Right ventricle myocardium superior (tissue), 1 donor: ENCODE measurements at regions not wholly inside any gene's neighbourhood (a gene's known extent, or its start where the extent isn't known, plus 50 kb on each side); places are given as distances from the start of the nearest gene placed in this dataset.

ENCODE experiments used
- ATAC-seq: fragments of 200-7000 bp; cut with Tn5 transposase; one replicate; pipeline ENCODE4 v1.9.1; 2020; ENCODE audit warnings: mild to moderate bottlenecking; ENCODE audit not compliant: poor library complexity
- DNase-seq: peaks from one replicate; pipeline ENCODE4 v3.0.0-alpha.2; 2020
- intact Hi-C: fragments of 100-400 bp; cut with DNase I; formaldehyde crosslinking; loops from one replicate; pipeline ENCODE4 v1.11.2; 2022
- donor health status: DM: no; HTN: yes; CAD: no; lungs with severe emphysema.

DNA sequence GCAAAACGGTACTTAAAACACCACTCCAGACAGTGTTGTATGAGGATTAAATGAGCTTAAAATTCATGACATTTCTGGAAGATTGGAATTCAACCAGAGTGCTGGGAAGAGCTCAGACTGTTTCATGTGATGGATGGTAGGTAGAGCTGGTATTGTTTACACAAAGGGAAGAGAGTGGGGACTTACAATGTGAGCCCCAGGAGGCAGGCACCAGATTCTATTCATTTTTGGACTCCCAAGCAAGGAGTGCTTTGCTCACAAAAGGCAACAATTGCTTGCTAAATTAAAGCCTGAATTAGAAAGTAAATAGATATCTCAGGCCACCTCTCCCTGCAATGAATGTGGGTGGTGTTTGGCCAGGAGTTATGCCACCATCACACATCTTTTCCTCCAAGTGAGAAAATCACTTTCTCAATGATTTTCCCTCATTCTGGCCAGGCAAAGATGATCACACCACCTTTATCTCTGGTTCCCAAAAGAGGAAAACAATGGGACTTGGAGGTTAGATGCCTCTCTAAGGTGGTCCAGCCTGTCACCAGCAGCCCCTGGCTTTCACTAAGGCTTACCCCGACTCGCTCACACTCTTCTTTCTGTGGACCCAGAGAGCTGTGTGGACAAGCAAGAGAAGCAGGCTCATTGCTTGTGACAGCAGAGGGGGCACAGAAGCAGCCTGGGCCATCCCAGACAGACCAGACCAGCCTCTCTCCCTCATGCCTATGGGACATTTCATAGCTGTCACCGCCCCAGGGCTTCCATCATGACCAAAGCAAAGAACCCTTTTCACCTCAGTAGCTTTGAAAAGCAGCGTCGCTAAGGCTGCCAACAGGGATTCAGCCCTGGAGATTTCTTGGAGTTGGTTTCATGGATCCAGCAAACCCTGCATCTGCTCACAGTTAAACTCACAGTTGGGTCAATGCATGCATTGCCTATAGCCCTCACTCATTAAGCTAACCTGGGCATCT lies 63.5 kb upstream of the DRD2 start:
- DNase-seq (no peak), ATAC-seq (no peak)
- intact Hi-C loops = no loop called here

DNA sequence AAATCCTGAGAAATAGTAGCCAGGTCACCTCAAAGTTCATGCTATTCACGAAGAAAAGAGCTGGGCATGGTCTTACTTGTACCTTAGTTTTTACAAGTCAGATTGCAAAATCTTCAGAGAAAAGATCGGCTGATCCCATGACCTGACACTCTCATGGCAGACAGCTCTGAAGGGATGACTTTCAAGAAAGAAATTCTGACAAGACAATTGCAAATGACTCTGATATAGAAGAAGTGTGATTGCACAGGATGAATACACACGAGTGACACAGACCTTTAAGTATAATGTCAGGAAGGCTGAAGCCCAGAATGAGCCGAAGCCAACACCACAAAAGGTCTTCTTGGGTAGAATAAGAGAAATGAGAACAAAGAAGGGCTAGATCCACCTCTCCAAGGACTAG lies 59.4 kb upstream of the DRD2 start:
- no peak for DNase-seq
- no peak for ATAC-seq
- intact Hi-C loops = no loop called here

DNA sequence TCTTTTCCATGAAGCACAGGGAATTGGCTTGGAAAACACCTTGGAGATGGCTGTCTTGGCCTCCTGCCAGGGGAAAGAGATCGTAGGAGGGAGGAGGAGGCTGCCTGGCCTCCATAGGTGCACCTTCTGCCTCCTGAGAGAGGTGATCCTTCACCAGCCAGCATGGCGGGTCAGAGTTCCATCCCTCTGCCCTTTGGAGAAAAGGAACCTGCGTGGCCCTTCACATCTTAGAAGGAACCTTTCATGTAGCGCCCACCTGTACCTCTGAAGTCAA lies 58.2 kb upstream of the DRD2 start:
- DNase-seq (no peak), ATAC-seq (no peak)
- intact Hi-C loops = loop anchor here (2.0 kb wide), 1 partner anchor 229 kb away; no protein-coding TSS in a partner anchor

DNA sequence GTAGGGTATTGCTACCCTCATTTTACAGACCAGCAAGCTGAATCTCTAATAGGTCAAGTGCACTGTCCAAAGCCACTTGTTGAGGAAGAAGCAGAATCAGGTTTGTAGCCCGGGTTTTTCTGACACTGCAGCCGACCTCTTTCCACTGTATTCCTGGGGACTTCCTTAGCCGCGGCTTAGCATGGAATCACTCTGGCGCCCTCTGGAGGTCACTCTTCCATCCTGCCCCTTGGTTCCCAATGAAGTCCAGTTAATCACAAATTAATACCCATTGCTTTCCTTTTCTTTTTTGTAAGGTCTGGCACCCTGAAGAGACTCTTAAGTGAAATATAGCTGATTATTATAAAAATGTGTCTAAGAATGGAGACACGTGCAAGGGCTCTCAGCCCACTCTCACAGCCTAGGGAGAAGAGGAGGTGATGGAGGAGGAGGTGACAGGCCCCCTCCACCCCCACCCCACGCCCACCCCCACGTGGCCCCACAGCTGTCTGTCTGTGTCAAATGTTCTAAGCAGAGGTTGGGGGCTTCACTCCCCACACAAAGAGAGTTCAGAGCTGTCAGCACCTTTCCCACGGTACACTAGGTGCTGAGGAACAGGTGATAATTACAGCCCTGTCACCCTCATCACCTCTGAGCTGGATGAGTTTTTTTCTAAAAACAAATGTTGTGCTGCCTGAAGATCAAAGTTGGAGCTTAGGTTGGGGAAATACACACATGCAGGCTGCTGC lies 57.7 kb upstream of the DRD2 start:
- peak; percentile 83 for DNase-seq
- intact Hi-C loops = loop anchor here (2.0 kb wide), 1 partner anchor 228 kb away; no protein-coding TSS in a partner anchor
- ATAC-seq = peak; percentile 93

DNA sequence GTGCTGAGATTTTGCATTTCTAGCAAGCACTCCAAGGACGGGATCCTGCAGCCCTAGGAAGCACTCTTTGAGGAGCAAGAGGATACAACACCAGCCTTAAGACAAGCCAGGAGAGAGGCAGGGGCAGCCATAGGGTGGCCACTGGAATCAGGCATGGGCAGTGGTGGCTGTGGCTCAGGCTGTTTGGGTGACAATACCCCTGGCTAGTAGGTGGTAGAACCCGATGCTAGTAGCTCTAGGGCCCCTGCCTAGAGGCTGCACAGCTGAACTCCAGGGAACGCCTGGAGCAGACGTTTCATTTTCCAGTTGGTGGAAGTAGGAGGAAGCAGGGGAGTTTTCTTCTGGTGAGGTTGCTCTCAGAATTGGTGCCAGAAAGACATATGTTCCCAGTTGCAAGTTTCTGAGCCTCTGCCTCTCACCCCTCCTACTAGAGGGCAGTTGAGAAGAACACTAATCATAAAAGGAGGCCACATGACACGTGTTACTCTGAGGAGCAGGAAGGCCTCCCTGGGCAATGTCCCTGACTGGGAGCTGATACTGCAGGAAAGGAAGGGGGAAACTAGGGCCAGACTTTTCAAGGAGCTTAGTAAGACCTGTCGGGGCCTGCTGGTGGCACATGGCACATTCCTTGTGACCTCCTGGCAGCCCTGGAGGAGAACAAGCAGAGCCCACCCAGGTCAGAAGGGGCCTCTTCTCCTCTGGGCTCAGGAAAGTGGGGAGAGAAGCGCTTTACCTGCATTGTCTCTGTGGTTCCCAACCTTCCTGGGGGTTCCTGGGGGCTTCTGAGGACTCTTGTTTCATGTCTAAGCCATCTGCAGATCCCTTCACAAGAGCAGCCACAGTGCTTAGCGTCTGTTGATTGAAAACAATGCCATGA lies 56.6 kb upstream of the DRD2 start:
- intact Hi-C loops = loop anchor here (2.0 kb wide), 1 partner anchor 227 kb away; no protein-coding TSS in a partner anchor
- no peak for DNase-seq
- ATAC-seq = no peak

DNA sequence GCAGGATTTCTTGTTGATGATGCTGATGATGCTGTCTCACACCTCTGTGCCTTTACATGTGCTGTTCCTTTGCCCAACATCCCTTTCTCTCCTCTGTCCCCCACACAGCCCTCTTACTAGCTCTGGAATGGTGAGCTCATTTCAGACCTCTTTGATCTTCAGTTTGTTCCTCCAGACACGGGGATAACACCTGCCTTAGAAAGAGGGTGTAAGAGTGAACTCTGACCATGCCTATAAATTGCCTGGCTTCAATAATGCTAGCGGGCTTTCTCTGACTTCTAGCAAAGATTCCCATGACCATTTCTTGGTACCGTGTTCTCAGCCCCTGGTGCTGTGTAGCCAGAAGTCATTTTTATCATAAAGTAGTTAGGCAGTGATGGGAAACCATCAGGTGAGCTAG lies 55.9 kb upstream of the DRD2 start:
- intact Hi-C loops = no loop called here
- no peak for DNase-seq
- ATAC-seq = no peak

DNA sequence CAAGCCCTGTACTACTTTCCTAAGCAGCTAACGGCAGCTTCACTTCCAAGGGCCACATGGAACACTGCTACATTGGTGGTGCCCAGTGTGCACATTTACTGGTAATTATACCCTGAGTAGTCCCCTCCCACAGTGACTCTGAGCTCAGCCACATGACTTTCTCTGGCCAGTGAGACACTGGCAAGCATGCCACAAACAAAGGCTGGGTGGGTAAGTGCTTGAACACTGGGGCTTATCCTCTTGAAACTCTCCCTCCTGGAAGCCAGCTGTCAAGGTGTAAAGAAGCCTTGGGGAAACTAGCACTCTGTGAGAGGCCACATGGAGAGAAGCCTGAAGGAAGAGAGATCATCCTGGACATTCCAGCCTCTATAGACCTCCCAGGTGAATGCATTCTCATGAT lies 54.4 kb upstream of the DRD2 start:
- DNase-seq (no peak), ATAC-seq (no peak)
- intact Hi-C loops = no loop called here

DNA sequence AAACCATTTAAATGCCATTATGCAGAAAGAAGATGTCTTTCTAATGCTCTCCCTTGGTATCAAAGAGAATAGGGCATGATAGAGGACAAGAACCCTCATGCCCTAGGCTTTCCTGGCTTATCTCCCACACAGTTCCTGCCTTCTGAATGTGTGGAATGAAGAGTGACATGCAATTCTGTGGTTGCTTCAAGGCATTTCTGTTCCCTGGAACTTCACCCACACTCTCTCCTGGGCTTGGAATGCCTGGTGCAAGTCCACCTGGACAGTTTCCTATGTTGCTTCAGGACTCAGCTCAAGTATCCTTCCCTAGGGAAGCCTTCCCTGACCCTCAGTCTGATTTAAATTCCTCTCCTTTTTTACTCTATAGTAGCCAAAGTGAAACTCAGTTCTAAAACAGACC lies 53.8 kb upstream of the DRD2 start:
- no peak for ATAC-seq
- intact Hi-C loops = no loop called here
- DNase-seq = no peak

DNA sequence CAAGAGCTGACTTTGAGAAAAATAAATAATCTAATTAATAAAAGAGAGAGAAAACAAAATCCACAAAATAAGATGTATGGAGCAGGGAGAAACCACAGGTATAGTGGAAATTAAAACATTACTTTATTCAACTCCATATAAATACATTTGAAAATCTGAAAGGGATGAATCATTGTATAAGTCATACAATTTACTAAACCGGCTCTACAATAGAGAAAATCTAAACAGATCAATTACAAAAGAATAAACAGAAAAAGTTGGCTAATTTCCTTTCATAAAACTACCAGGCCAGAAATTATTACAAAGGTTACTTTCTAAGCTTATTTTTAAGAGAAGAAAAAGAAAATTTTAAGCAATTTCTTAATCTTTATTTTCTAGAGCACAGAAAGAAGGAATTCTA lies 51.3 kb upstream of the DRD2 start:
- intact Hi-C loops = no loop called here
- no peak for ATAC-seq

More for the DNA sequence above, 51.3 kb upstream of the DRD2 start:
- no peak for DNase-seq
